ENCODE measurements at regions not wholly inside any gene's neighbourhood (a gene's known extent, or its start where the extent isn't known, plus 50 kb on each side); places are given as distances from the start of the nearest gene placed in this dataset.

- ATAC-seq = no peak
- TF ChIP-seq ZFP30 (CRISPR knock-in tag; IDR thresholded peaks at IDR 0.05) (no peak), ZNF8 (CRISPR knock-in tag; IDR thresholded peaks at IDR 0.05) (no peak), CSRNP3 (CRISPR knock-in tag; IDR thresholded peaks at IDR 0.05) (no peak), ARNTL (CRISPR knock-in tag; IDR thresholded peaks at IDR 0.05; ENCODE audit: borderline replicate concordance, low read depth) (no peak), BACH2 (CRISPR knock-in tag; IDR thresholded peaks at IDR 0.05; ENCODE audit: borderline replicate concordance) (no peak), ZNF565 (CRISPR knock-in tag; conservative IDR thresholded peaks at IDR 0.05; ENCODE audit: low read depth) (no peak), TOX (CRISPR knock-in tag; IDR thresholded peaks at IDR 0.05; ENCODE audit: borderline replicate concordance) (no peak), PATZ1 (CRISPR knock-in tag; IDR thresholded peaks at IDR 0.05; ENCODE audit: borderline replicate concordance) (no peak), TSHZ2 (CRISPR knock-in tag; IDR thresholded peaks at IDR 0.05) (no peak), SNAI2 (CRISPR knock-in tag; IDR thresholded peaks at IDR 0.05) (no peak), ZC3H10 (CRISPR knock-in tag; IDR thresholded peaks at IDR 0.05) (no peak)
Measured at GRCh38 chr18:65527879-65528633, 222.8 kb upstream of the CDH7 start.

DNA sequence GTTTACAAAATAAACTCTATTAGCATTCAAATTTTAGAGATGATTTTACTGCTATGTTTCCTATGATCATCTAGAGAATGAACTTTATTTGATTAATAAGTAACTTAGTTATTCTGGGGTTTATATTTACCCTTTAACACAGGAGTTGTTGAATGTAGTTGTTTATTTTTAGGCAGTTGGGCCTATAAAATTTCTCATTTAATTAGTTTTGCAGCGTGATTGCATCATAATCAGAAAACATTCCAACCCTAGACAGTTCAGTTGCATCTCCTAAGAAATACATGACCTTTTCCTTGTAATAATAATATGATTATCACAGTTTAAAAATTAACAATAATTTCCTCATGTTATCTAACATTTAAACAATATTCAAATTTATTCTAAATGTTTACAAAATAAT lies 224.7 kb upstream of the CDH7 start:
- TF ChIP-seq CSDC2 (CRISPR knock-in tag; IDR thresholded peaks at IDR 0.05) (no peak), RARB (CRISPR knock-in tag; IDR thresholded peaks at IDR 0.05) (no peak), OSR1 (CRISPR knock-in tag; IDR thresholded peaks at IDR 0.05) (no peak), SNAI2 (CRISPR knock-in tag; IDR thresholded peaks at IDR 0.05) (no peak), PPARA (CRISPR knock-in tag; IDR thresholded peaks at IDR 0.05; ENCODE audit: borderline replicate concordance) (no peak), ZNF8 (CRISPR knock-in tag; IDR thresholded peaks at IDR 0.05) (no peak), ZFP30 (CRISPR knock-in tag; IDR thresholded peaks at IDR 0.05) (no peak), ESRRG (CRISPR knock-in tag; IDR thresholded peaks at IDR 0.05) (no peak), ZNF70 (CRISPR knock-in tag; IDR thresholded peaks at IDR 0.05) (no peak), TOX (CRISPR knock-in tag; IDR thresholded peaks at IDR 0.05; ENCODE audit: borderline replicate concordance) (no peak), BACH2 (CRISPR knock-in tag; IDR thresholded peaks at IDR 0.05; ENCODE audit: borderline replicate concordance) (no peak), ARNTL (CRISPR knock-in tag; IDR thresholded peaks at IDR 0.05; ENCODE audit: borderline replicate concordance, low read depth) (no peak), ZC3H10 (CRISPR knock-in tag; IDR thresholded peaks at IDR 0.05) (no peak), GLIS3 (CRISPR knock-in tag; IDR thresholded peaks at IDR 0.05) (no peak), ISL1 (CRISPR knock-in tag; IDR thresholded peaks at IDR 0.05) (no peak), PATZ1 (CRISPR knock-in tag; IDR thresholded peaks at IDR 0.05; ENCODE audit: borderline replicate concordance) (no peak), POU6F1 (CRISPR knock-in tag; IDR thresholded peaks at IDR 0.05; ENCODE audit: borderline replicate concordance, low read depth) (no peak), TCF4 (CRISPR knock-in tag; IDR thresholded peaks at IDR 0.05; ENCODE audit: borderline replicate concordance) (no peak), ZFP3 (CRISPR knock-in tag; IDR thresholded peaks at IDR 0.05) (no peak)
- TF ChIP-seq, protein P1, sequence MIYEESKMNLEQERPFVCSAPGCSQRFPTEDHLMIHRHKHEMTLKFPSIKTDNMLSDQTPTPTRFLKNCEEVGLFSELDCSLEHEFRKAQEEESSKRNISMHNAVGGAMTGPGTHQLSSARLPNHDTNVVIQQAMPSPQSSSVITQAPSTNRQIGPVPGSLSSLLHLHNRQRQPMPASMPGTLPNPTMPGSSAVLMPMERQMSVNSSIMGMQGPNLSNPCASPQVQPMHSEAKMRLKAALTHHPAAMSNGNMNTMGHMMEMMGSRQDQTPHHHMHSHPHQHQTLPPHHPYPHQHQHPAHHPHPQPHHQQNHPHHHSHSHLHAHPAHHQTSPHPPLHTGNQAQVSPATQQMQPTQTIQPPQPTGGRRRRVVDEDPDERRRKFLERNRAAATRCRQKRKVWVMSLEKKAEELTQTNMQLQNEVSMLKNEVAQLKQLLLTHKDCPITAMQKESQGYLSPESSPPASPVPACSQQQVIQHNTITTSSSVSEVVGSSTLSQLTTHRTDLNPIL (CRISPR knock-in tag; IDR thresholded peaks at IDR 0.05; ENCODE audit: low read depth) = no peak
- ATAC-seq = no peak
